HG03442 (cell line): ENCODE measurements at regions not wholly inside any gene's neighbourhood (a gene's known extent, or its start where the extent isn't known, plus 50 kb on each side); places are given as distances from the start of the nearest gene placed in this dataset.

Source experiments
- ATAC-seq: cut with Tn5 transposase; IDR thresholded peaks from one replicate; pipeline ENCODE4 v1.9.1; 2021; ENCODE audit warnings: mild to moderate bottlenecking, moderate library complexity; ENCODE audit not compliant: unreplicated experiment

- no peak for ATAC-seq
Measured at GRCh38 chr3:182244222-182244971, 532.7 kb downstream of the SOX2 start.

- no peak for ATAC-seq
Measured at GRCh38 chr3:182245059-182245458, 533.3 kb downstream of the SOX2 start.

- no peak for ATAC-seq
Measured at GRCh38 chr3:182246870-182247269, 535.1 kb downstream of the SOX2 start.

GRCh38 chr3:182248349-182248880 lies 536.7 kb downstream of the SOX2 start:
- ATAC-seq = no peak

- ATAC-seq = no peak
Measured at GRCh38 chr3:182252802-182253201, 540.5 kb upstream of the ATP11B start.

GRCh38 chr3:182255158-182255557 lies 538.1 kb upstream of the ATP11B start:
- ATAC-seq = no peak

GRCh38 chr3:182257361-182257760 lies 535.9 kb upstream of the ATP11B start:
- ATAC-seq = no peak

- no peak for ATAC-seq
Measured at GRCh38 chr3:182258538-182259177, 534.6 kb upstream of the ATP11B start.

GRCh38 chr3:182259579-182259978 lies 533.7 kb upstream of the ATP11B start:
- no peak for ATAC-seq

- no peak for ATAC-seq
Measured at GRCh38 chr3:182261041-182261440, 532.3 kb upstream of the ATP11B start.

GRCh38 chr3:182268711-182269110 lies 524.6 kb upstream of the ATP11B start:
- ATAC-seq = no peak

- ATAC-seq = no peak
Measured at GRCh38 chr3:182276512-182276911, 516.8 kb upstream of the ATP11B start.

- ATAC-seq = no peak
Measured at GRCh38 chr3:182284793-182285192, 508.5 kb upstream of the ATP11B start.

- no peak for ATAC-seq
Measured at GRCh38 chr3:182292591-182292990, 500.7 kb upstream of the ATP11B start.

GRCh38 chr3:182294256-182294655 lies 499.0 kb upstream of the ATP11B start:
- no peak for ATAC-seq

GRCh38 chr3:182294696-182295095 lies 498.6 kb upstream of the ATP11B start:
- ATAC-seq = no peak

GRCh38 chr3:182300266-182300665 lies 493.0 kb upstream of the ATP11B start:
- ATAC-seq = no peak

GRCh38 chr3:182303169-182303568 lies 490.1 kb upstream of the ATP11B start:
- ATAC-seq = no peak

- no peak for ATAC-seq
Measured at GRCh38 chr3:182305881-182306665, 487.2 kb upstream of the ATP11B start.

- ATAC-seq = no peak
Measured at GRCh38 chr3:182308328-182308727, 485.0 kb upstream of the ATP11B start.

- no peak for ATAC-seq
Measured at GRCh38 chr3:182309120-182309519, 484.2 kb upstream of the ATP11B start.

- ATAC-seq = no peak
Measured at GRCh38 chr3:182315313-182315712, 478.0 kb upstream of the ATP11B start.
